ENCODE measurements at regions not wholly inside any gene's neighbourhood (a gene's known extent, or its start where the extent isn't known, plus 50 kb on each side); places are given as distances from the start of the nearest gene placed in this dataset.

- no peak for TF ChIP-seq CTCF (IDR thresholded peaks at IDR 0.05; ENCODE audit: insufficient read depth, low read depth, low read length)
- no peak for TF ChIP-seq EZH2 (IDR thresholded peaks at IDR 0.05; ENCODE audit: insufficient read depth, low read length)
Observed at GRCh38 chr1:181205901-181206300, 117.4 kb downstream of the IER5 start.
